GM21737 (cell line): ENCODE measurements at regions not wholly inside any gene's neighbourhood (a gene's known extent, or its start where the extent isn't known, plus 50 kb on each side); places are given as distances from the start of the nearest gene placed in this dataset.

Experiments
- ATAC-seq: cut with Tn5 transposase; IDR thresholded peaks from one replicate; pipeline ENCODE4 v1.9.1; 2021; ENCODE audit warnings: mild to moderate bottlenecking, moderate library complexity; ENCODE audit not compliant: unreplicated experiment

DNA sequence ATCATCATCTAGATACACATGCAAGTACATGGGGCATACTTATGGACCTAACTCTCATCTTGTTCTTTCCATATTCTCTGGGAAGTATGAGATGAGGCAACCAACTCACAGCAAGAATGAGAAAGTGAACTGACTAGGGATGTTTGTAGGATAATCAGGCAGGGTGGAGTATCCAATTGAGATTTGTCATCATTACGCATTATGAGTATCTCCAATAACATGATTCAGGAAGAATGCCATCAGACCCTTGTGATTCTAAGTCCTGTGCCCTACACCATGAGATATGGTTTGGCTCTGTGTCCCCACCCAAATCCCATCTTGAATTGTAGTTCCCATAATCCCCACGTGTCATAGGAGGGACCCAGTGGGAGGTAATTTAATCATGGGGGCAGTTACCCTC is 154.0 kb downstream of the SLC30A10 start:
- no peak for ATAC-seq

DNA sequence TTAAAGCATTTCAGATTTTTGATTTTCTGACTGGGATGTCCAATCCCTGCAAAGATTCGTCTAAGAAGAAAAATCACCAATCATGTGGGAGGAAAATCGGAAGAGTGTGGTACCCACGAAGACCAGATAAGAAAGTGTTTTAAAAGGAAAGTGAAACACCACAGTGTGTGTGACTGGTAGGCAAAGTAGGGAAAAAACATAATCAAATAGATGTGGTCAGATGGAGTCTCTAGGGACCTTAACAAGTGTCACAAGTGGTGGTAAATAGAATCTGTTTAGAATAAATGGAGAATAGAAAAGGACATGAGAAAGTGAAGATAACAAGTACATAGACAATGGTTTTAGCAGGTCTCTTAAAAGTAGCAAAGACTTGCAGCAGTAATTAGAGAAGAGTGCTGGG is 154.6 kb downstream of the SLC30A10 start:
- peak; percentile 99 for ATAC-seq

DNA sequence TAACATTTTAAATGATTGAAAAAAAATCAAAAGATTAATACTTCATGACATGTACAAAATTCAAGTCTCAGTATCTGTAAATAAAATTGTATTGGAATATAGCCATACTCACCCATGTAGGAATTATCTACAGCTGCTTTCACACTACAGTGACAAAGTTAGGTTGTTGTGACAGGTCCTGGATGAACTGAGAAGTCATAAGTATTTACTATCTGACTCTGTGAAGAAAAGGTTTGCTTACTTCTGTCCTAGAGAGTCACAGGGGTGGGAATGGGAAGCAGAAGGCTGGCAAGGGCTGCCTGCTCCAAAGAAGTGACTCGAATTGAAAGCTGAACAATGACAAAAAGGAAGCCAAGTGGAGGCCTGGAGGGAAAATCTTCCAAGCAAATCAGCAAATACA is 155.2 kb downstream of the SLC30A10 start:
- ATAC-seq, result no peak

DNA sequence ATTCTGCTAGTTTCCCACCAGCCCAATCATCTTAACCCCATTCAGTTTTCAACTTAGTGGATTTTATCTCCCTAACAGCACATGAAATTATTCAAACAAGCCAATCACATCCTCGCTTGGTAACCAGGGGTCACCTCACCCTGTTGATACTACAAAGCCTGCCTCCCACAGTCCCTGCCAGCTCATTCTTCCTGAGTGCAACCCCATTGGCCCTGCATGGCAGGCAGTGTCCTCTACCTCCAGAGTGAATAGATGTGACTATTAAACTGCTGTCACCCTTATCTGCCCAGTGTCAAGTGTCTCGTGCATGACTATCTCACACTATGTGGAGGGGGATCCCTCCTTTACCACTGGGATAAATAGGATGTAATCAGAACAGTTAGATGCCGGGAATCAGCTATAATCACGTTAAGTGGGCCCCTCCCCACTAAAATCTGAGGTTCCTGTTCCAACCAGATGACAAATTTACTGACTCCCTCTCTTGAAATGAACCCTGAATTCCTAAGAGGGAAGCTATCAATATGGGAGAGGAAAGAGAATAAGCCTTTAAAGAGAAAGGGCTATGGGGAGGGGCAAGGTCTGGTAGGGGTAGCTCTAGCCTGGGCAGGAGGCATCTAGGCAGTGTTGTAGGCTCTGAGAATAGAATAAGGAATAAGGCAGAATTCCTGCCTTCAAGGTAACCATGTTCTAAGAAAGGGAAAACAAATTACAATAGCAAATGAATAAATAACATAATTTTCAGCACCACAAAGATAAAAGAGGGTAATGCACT is 155.9 kb downstream of the SLC30A10 start:
- ATAC-seq, result no peak

DNA sequence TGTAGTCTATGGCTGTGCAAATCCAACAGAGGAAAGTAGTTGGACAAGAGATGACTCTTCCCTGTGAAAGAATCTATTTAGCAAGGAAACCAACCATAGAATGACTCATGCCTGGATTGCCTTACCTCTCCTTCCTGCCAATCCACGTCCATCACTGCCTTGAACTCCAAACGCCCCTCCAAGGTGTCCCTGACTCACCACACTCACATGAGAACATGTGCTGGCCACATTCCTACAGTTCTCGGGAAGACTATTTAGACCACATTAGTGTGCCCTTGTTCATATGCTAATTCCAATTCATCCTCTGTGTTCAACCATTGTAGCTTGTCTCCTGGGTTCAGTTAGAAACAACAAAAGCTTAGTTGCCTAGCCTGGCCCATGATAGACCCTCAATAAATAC is 157.3 kb downstream of the SLC30A10 start:
- ATAC-seq, result no peak

DNA sequence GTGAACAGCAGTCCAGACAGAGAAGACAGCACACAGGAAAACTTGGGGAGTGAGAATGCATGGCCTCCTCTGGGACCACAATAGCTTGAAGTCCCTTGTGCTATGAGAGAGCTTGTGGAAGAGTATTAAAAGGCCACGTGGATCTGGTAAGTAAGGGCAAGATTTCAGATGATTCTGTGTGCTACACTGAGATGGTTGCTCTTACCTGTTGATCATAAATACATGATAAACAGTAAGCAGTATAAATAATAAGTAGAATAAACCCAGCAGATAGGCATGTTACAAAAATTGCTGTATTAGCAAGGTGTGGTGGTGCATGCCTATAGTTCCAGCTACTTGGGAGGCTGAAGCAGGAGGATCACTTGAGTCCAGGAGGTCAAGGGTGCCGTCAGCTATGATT is 150.4 kb upstream of the ZC3H11B start:
- ATAC-seq, result no peak

DNA sequence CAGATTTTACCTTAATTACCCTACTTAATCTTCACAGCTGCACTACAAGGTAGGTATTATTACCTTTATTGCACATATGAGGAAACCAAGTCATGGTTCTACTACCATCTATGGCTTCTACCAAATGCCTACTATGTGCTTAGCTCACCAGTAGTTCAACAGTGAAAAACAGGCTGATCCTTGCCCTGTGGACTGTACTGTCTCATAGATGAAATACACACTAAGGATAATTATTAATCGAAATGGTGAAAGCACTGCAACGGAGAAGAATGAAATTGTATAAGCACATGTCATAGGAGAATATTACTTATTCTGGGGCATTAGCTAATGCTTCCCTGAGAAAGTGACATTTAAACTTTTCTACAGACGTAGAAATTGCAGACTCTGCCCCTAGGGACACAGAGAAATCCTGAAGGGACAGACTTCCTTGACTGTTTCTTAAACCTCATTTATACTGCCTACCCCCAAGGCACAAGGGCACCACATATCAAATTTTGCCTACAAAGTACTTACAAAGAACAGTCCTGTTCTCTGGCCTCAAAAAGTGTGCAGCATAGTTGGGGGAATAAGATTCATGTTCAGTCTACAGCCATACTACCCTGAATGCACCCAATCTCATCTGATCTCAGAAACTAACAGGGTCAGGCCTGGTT is 148.4 kb upstream of the ZC3H11B start:
- ATAC-seq, result no peak

DNA sequence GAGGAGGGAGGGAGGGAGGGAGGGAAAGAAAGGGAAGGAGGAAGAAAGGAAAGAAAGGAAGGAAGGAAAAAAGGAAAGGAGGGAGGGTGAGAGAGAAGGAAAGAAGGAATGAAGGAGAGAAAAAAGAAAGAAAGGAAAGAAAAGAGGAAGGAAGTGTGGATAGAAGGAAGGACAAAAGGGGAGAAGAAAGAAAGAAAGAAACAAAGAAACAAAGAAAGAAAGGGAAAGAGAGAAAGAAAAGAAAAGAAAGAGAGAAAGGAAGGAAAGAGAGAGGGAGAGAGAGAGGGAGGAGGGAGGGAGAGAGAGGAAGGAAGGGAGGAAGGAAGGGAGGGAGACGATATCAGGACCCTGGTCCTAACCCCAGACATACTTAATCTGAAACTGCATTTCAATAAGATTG is 146.2 kb upstream of the ZC3H11B start:
- ATAC-seq, result no peak

DNA sequence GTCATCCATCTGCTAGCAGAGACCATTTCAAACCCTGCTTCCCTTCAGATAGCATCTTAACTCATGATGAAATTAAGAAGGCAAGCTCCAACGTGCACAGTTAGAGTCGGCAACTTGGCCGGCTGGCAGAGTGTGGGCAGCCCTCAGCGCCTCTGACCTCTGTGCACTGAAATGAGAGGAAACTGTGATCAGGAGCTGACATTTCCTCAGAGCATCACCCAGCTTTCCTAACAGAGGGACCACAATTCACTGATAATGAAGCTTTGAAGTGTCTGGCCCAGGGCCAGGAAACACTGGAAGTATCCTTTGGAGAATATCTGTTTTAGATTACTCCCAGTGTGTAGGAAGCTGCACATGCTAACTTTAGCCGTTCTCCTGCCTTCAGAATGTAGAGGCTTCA is 145.0 kb upstream of the ZC3H11B start:
- no peak for ATAC-seq

DNA sequence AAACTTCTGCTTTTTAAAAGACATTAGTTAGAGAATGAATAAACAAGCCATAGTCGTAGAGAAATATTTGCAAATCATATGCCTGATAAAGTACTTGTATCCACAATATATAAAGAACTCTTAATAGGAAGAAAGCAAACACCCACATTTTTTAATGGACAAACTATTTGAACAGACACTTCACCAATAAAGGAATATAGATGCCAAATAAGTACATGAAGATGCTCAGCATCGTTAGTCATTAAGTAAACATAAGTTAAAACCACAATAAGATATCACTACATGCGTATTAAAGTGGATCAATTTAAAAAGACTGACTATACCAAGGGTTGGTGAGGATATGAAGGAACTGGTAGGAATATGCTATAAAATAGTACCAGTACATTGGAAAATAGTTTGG is 142.3 kb upstream of the ZC3H11B start:
- no peak for ATAC-seq

DNA sequence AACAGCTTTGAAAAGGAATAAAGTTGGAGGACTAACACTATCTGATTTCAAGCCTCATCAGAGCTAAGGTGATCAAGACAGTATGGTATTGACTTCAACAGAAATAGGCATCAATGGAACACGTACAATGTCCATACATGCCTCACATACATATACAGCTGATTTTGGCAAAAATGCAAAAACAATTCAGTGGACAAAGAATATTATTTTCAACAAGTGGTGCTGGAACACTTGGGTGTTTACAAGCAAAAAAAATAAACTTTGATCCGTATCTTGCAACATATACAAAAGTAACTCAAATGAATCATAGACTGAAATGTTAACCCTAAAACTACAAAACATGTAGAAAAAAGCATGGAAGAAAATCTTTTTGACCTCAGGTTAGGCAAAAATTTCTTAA is 141.9 kb upstream of the ZC3H11B start:
- ATAC-seq, result no peak

DNA sequence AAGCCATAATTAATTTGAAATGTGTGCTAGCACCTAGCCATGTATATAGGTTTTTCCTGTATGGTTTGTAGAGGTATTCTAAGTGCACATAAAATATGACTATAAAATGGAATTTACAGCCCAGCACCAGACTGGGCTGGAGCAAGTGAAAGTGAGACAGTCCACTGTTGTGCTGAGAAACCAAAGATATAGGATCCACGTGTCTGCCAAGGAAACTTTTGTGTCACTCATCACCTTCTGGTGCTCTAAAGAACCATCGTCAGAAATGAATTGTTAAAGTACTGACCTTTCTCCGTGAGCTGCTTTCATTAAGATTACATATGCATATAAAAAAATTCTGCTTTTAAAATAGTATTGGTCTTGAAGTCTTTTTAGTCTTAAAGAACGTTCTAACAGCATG is 141.0 kb upstream of the ZC3H11B start:
- no peak for ATAC-seq

DNA sequence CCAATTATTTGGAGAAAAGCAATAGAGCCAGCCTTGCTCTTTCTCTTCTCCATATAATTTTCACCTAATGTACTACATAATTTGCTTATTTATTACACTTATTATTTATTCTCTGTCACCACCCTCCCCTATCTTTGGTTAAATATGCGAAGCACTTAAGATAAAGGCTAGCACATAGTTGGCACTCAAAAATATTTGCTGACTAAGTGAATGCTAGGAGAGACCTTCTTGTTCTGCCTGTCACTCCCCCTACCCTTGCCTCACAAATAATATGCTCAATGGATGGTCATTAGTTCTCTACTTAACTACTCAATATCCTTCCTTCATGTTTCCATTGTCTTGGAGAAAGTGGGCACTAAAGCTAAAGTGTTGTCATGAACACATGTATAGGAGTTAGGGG is 139.7 kb upstream of the ZC3H11B start:
- ATAC-seq, result no peak

DNA sequence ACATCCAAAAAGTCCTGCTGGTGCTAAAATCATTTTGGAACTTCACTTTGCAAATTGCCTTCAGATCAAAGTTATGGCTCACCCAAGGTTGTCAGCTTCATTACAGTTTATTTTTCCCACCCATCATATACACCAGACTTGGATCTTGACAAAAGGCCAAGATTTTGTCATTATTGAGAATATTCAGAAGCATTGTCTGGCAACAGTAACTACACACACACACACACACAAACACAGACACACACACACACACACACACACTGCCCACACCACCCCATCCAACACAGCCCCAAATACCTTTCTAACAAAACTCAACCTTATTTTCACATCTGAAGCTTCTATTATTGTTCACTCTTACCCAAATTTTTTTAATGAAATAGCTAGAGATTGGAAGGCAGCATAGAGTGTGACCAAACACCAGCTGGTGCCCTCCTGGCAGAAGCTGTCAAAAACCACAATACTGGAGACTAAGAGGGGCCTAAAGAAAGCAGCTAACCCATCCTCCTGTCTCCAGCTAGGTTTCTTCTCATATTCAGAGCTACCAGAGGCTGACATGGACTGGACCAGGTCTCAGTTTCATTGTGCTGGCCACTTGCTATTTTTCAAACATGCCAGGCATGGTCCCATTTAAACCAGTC is 139.1 kb upstream of the ZC3H11B start:
- no peak for ATAC-seq

DNA sequence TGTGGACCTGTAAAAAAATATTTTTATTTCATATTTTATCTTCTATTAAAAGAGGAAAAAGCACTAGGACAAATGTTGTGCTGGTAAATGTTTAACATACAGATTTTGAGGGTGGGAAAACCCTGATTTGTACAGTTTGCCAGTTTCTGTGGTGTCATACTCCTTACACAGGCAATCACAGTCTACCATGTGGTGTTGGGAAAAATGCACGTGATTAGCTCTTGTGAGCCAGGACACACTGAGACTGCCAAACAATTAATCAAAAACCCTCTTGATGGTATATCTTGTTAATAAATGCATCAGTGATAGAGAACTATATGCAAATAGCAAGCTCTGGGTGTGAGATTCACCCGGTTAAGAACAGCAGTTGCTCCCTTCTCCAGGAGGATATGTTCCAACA is 136.5 kb upstream of the ZC3H11B start:
- ATAC-seq, result no peak

DNA sequence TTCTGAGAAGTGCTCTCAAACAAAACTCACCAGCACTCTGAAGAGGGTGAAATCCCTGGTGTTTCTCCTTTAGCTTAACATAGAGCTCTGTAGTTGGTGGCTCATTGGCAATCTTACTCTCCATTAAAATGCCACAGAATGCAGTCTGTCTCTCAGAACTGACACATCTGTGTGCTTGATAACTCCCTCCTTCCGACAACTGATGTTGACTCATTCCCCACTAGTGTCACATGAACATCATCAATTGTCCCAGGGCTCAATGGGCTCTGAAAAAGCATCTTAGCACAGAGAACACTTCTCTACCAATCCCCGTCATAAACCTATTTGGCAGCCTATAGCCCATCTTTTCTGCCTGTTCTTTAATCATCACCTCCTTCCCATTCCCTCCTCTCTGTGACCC is 133.2 kb upstream of the ZC3H11B start:
- no peak for ATAC-seq

DNA sequence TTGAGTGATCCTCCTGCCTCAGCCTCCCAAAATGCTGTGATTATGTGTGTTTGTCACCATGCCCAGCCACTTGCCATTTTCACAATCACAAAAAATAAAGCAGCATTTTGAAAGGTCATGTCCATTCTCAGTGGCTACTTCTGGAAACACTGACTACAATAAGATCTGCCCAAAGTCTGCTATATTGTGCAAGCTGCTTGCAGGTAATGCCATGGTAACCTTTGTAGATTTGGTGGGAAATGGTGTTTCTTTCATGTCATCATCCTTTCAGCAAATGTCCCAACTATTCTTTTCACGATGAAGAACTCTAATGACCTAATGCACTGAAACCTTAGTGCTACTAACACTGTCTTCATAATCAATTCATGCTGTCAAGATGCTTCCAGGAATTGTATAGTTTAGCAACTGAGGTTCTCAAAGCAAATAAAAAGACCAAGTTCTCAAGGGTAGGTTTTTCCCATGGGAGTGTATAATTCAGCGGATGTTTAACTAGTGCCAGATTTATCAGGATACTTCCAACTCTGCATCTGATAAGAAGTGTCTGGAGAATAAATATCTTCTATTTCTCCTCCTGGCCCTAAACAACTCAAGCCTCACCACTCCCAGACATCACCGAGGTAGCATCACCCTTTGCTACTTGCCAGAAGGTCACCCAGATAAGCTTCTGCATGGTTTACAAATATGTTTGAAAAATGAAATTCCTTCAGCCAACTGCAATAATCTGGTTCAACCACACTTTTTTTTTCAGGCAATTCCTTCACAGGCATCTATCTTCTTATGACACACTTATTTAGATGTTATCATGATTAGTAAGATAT is 132.0 kb upstream of the ZC3H11B start:
- ATAC-seq, result no peak

DNA sequence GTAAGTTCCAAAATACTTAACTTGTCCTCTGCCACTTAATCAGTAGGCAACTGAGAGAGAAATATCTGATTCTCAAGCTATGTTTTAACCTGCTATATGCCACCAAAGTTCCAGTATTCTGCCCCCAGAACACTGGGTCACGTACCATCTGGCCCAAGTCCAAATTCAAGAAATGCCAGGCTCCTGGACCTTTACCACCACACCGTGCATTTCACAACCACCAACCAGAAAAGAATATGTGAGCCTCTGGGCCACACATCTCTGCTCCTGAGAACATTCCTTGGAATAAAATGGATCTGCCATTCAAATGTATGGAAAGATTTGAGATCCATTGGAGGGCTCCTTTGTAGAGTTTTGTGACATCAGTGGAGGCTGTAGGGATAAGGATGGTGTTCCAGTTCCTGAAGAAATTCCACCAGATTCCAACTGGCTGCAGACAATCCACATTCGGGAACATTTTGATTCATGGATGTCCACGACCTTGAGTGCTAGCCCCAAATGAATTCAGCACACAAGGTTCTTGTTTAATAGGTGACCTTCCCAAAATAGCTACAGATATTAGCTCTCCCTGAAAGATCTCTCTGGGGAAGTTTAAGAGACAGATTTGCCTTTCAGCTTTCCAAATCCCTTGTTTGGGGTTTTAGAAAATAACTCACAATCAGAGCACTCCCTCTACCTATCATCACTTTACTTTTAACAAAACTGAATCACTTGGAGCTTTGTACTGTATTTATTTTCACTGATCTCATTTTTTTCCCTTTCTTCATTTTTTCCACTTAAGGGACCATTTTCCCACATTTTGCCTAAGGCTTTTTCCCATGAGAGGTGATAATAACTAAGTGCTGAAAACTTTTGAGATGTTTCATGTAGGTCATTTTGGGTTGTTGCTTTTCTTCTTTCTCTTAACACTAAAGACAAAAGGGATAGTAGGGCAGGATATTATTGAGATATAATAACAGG is 128.4 kb upstream of the ZC3H11B start:
- no peak for ATAC-seq

DNA sequence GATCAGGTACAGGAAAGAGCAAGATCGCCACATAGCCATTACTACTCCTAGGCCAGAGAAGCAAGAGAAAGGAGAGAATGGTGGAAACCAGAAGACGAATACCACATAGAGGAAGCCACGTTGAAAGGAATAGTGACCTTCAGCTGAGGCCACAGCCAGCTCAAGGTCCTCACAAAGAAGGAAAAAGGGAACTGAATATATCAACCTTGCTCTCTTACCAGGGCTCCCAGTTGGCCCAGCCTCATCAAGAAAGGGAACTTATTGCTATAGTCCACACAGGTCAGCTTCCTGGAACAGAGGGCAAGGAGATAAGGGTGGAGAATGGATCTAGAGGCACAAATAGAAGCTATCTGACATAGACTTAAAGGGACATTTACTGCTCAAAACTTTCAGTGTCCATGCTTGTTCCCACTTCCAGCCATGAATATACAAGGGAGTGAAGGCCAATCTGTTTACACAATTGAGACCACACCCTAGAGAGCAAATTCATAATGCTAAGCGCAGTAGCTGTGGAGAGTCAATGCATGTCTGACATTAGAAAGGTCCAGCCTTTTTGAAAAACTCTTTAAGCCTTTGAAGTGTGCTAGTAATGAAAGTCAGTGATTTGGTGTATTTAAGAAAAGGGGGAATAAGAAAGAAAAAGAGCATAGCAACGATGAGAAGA is 120.7 kb upstream of the ZC3H11B start:
- no peak for ATAC-seq
